ENCODE measurements at regions not wholly inside any gene's neighbourhood (a gene's known extent, or its start where the extent isn't known, plus 50 kb on each side); places are given as distances from the start of the nearest gene placed in this dataset.

DNA sequence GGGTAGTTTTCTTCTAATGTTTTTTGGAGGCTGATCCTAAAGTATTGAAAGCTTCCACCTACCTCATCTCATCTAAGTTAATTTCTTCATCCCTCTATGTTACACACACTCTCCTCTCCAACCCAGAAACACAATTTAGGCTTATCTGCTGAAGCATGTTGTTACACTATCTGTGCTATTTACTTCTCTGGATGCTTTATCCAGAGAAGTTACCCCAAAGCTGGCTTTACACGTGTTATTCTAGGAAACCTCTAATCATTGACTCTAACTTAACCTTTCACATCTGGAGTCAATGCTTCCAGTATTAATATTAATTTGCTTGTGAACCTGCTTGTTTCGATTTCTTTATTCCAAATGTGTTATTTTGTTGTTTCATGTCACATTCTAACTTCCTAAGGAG, 87.3 kb upstream of the NMU start (continued):
- TF ChIP-seq, protein P1, sequence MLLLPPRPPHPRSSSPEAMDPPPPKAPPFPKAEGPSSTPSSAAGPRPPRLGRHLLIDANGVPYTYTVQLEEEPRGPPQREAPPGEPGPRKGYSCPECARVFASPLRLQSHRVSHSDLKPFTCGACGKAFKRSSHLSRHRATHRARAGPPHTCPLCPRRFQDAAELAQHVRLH (tag by site-specific recombination; IDR thresholded peaks at IDR 0.05): no peak

DNA sequence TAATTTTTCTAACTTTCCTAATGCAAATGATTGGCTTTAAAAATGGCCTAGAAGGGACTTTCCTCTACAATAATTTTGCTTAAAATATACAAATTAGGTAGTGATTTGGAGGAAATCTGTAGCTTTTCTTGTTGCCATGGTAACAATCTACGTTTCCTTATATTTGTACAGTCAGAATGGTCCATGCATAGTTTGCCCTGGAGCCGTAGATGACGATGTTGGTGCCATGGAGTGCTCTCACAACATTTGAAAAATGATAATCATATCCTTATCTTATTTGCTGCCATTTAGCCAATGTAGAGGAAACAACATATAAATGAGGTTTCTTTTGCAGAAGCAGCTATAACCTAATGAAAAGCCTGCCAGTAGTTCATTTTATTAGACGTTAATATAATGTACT, 89.0 kb upstream of the NMU start:
- H3K27ac ChIP-seq (ENCODE audit: extremely low read depth, low read depth, low read length): no peak overlapping the region
- no peaks in the 10 kb centered on the region for H3K36me3 ChIP-seq (ENCODE audit: control insufficient read depth in 2 of 2, insufficient read depth in 1 of 2, low read length in 2 of 2)
- H3K9me3 ChIP-seq (ENCODE audit: control insufficient read depth, insufficient read depth, low read depth, low read length): no peaks in the 10 kb centered on the region
- TF ChIP-seq ZNF521 (tag by site-specific recombination; IDR thresholded peaks at IDR 0.05) (no peak), ZNF777 (tag by site-specific recombination; IDR thresholded peaks at IDR 0.05; ENCODE audit: borderline replicate concordance) (no peak), ZNF791 (tag by site-specific recombination; IDR thresholded peaks at IDR 0.05) (no peak), GFI1B (tag by site-specific recombination; IDR thresholded peaks at IDR 0.05) (no peak), KLF7 (tag by site-specific recombination; IDR thresholded peaks at IDR 0.05; ENCODE audit: borderline replicate concordance) (no peak), BCL11A (tag by site-specific recombination; IDR thresholded peaks at IDR 0.05; ENCODE audit: low read depth) (no peak), ZNF658 (tag by site-specific recombination; IDR thresholded peaks at IDR 0.05) (no peak), ZNF629 (tag by site-specific recombination; IDR thresholded peaks at IDR 0.05) (no peak)
- TF ChIP-seq, protein P2, sequence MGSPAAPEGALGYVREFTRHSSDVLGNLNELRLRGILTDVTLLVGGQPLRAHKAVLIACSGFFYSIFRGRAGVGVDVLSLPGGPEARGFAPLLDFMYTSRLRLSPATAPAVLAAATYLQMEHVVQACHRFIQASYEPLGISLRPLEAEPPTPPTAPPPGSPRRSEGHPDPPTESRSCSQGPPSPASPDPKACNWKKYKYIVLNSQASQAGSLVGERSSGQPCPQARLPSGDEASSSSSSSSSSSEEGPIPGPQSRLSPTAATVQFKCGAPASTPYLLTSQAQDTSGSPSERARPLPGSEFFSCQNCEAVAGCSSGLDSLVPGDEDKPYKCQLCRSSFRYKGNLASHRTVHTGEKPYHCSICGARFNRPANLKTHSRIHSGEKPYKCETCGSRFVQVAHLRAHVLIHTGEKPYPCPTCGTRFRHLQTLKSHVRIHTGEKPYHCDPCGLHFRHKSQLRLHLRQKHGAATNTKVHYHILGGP (tag by site-specific recombination; IDR thresholded peaks at IDR 0.05): no peak
- TF ChIP-seq, protein P3, sequence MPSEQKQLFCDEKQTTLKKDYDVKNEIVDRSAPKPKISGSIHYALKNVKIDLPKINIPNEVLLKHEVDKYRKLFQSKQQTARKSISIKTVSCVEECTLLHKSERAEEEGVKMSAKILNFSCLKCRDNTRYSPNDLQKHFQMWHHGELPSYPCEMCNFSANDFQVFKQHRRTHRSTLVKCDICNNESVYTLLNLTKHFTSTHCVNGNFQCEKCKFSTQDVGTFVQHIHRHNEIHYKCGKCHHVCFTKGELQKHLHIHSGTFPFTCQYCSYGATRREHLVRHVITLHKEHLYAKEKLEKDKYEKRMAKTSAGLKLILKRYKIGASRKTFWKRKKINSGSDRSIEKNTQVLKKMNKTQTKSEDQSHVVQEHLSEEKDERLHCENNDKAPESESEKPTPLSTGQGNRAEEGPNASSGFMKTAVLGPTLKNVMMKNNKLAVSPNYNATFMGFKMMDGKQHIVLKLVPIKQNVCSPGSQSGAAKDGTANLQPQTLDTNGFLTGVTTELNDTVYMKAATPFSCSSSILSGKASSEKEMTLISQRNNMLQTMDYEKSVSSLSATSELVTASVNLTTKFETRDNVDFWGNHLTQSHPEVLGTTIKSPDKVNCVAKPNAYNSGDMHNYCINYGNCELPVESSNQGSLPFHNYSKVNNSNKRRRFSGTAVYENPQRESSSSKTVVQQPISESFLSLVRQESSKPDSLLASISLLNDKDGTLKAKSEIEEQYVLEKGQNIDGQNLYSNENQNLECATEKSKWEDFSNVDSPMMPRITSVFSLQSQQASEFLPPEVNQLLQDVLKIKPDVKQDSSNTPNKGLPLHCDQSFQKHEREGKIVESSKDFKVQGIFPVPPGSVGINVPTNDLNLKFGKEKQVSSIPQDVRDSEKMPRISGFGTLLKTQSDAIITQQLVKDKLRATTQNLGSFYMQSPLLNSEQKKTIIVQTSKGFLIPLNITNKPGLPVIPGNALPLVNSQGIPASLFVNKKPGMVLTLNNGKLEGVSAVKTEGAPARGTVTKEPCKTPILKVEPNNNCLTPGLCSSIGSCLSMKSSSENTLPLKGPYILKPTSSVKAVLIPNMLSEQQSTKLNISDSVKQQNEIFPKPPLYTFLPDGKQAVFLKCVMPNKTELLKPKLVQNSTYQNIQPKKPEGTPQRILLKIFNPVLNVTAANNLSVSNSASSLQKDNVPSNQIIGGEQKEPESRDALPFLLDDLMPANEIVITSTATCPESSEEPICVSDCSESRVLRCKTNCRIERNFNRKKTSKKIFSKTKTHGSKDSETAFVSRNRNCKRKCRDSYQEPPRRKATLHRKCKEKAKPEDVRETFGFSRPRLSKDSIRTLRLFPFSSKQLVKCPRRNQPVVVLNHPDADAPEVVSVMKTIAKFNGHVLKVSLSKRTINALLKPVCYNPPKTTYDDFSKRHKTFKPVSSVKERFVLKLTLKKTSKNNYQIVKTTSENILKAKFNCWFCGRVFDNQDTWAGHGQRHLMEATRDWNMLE (tag by site-specific recombination; conservative IDR thresholded peaks at IDR 0.05; ENCODE audit: low read depth): no peak
- H3K4me1 ChIP-seq (ENCODE audit: control insufficient read depth, insufficient read depth, low read length): no peaks in the 10 kb centered on the region
- POLR2A ChIA-PET: no interaction called here
- CTCF ChIA-PET: no interaction called here
- H3K4me3 ChIP-seq (ENCODE audit: low read depth, low read length): no peak overlapping the region

DNA sequence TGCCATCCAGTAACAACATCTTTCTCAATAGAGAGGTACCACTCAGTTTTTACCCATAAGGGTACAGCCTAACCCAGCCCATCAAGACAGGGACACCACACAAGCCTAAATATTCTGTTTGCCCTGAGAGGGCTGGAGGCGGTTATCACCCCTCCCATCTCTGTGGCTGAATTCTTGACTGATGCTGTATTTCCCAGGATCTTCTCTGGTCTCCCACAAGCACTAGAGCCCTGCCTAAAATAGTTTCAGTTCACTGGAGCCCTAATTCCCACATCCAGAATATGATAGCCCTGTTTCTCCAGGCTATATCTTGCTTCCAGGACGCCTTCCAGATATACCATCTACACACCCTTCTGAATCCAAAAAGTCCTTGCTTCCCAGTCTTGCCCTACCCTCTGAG, 91.6 kb upstream of the NMU start:
- no peaks in the 10 kb centered on the region for H3K4me1 ChIP-seq (ENCODE audit: control insufficient read depth, insufficient read depth, low read length)
- POLR2A ChIA-PET: no interaction called here
- no peaks in the 10 kb centered on the region for H3K9me3 ChIP-seq (ENCODE audit: control insufficient read depth, insufficient read depth, low read depth, low read length)
- no peak overlapping the region for H3K27ac ChIP-seq (ENCODE audit: extremely low read depth, low read depth, low read length)
- H3K4me3 ChIP-seq (ENCODE audit: low read depth, low read length): no peak overlapping the region
- H3K36me3 ChIP-seq (ENCODE audit: control insufficient read depth in 2 of 2, insufficient read depth in 1 of 2, low read length in 2 of 2): no peaks in the 10 kb centered on the region
- CTCF ChIA-PET: no interaction called here
- TF ChIP-seq ZSCAN30 (tag by site-specific recombination; IDR thresholded peaks at IDR 0.05) (no peak), ZBTB21 (tag by site-specific recombination; IDR thresholded peaks at IDR 0.05) (no peak), GLIS2 (tag by site-specific recombination; IDR thresholded peaks at IDR 0.05) (no peak), ZNF391 (tag by site-specific recombination; IDR thresholded peaks at IDR 0.05; ENCODE audit: borderline replicate concordance, low read depth) (no peak), ZNF24 (tag by site-specific recombination; IDR thresholded peaks at IDR 0.05) (no peak), ZNF677 (tag by site-specific recombination; IDR thresholded peaks at IDR 0.05) (no peak), ZNF701 (tag by site-specific recombination; IDR thresholded peaks at IDR 0.05) (no peak), SETDB1 (IDR thresholded peaks at IDR 0.05; ENCODE audit: insufficient read length, low read length) (no peak)
- TF ChIP-seq, protein P4, sequence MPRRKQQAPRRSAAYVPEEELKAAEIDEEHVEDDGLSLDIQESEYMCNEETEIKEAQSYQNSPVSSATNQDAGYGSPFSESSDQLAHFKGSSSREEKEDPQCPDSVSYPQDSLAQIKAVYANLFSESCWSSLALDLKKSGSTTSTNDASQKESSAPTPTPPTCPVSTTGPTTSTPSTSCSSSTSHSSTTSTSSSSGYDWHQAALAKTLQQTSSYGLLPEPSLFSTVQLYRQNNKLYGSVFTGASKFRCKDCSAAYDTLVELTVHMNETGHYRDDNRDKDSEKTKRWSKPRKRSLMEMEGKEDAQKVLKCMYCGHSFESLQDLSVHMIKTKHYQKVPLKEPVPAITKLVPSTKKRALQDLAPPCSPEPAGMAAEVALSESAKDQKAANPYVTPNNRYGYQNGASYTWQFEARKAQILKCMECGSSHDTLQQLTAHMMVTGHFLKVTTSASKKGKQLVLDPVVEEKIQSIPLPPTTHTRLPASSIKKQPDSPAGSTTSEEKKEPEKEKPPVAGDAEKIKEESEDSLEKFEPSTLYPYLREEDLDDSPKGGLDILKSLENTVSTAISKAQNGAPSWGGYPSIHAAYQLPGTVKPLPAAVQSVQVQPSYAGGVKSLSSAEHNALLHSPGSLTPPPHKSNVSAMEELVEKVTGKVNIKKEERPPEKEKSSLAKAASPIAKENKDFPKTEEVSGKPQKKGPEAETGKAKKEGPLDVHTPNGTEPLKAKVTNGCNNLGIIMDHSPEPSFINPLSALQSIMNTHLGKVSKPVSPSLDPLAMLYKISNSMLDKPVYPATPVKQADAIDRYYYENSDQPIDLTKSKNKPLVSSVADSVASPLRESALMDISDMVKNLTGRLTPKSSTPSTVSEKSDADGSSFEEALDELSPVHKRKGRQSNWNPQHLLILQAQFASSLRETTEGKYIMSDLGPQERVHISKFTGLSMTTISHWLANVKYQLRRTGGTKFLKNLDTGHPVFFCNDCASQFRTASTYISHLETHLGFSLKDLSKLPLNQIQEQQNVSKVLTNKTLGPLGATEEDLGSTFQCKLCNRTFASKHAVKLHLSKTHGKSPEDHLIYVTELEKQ (tag by site-specific recombination; IDR thresholded peaks at IDR 0.05; ENCODE audit: borderline replicate concordance): no peak
- TF ChIP-seq, protein P5, sequence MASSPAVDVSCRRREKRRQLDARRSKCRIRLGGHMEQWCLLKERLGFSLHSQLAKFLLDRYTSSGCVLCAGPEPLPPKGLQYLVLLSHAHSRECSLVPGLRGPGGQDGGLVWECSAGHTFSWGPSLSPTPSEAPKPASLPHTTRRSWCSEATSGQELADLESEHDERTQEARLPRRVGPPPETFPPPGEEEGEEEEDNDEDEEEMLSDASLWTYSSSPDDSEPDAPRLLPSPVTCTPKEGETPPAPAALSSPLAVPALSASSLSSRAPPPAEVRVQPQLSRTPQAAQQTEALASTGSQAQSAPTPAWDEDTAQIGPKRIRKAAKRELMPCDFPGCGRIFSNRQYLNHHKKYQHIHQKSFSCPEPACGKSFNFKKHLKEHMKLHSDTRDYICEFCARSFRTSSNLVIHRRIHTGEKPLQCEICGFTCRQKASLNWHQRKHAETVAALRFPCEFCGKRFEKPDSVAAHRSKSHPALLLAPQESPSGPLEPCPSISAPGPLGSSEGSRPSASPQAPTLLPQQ (tag by site-specific recombination; IDR thresholded peaks at IDR 0.05): no peak
- TF ChIP-seq, protein P6, sequence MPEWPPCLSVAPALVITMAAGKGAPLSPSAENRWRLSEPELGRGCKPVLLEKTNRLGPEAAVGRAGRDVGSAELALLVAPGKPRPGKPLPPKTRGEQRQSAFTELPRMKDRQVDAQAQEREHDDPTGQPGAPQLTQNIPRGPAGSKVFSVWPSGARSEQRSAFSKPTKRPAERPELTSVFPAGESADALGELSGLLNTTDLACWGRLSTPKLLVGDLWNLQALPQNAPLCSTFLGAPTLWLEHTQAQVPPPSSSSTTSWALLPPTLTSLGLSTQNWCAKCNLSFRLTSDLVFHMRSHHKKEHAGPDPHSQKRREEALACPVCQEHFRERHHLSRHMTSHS (tag by site-specific recombination; IDR thresholded peaks at IDR 0.05): no peak
